ENCODE measurements at regions not wholly inside any gene's neighbourhood (a gene's known extent, or its start where the extent isn't known, plus 50 kb on each side); places are given as distances from the start of the nearest gene placed in this dataset.

DNA sequence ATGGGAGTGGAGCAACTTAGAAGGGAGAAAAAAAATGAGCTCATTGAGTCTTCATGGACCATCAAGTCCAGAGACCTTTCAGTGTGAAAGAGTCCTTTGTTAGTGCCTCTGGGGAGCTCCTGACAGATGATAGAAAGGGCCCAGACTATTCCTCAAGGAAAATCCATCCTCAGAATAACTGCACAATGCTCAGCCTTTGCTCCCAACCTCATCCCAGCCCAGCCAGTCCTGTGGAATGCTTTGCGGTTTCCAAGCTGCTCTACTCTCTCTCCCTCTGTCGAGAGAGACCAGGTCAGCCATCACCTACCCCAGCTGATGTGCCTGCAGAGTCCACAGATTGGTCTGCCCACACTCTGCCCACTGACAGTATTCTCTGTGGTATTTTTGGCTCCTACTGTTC is 406.2 kb downstream of the MFSD1 start:
- DNase-seq = no peak
- H3K9me3 ChIP-seq = no peaks in the 10 kb centered on the region
- intact Hi-C loops (cut with DNase I; ENCODE audit: low total_unique reads) = no loop called here
- H3K27me3 ChIP-seq = no peaks in the 10 kb centered on the region
- no peaks in the 10 kb centered on the region for H3K36me3 ChIP-seq
- no peak overlapping the region for H3K27ac ChIP-seq
- H3K4me3 ChIP-seq = no peak overlapping the region
- H3K4me1 ChIP-seq = no peaks in the 10 kb centered on the region
- TF ChIP-seq, protein P1, sequence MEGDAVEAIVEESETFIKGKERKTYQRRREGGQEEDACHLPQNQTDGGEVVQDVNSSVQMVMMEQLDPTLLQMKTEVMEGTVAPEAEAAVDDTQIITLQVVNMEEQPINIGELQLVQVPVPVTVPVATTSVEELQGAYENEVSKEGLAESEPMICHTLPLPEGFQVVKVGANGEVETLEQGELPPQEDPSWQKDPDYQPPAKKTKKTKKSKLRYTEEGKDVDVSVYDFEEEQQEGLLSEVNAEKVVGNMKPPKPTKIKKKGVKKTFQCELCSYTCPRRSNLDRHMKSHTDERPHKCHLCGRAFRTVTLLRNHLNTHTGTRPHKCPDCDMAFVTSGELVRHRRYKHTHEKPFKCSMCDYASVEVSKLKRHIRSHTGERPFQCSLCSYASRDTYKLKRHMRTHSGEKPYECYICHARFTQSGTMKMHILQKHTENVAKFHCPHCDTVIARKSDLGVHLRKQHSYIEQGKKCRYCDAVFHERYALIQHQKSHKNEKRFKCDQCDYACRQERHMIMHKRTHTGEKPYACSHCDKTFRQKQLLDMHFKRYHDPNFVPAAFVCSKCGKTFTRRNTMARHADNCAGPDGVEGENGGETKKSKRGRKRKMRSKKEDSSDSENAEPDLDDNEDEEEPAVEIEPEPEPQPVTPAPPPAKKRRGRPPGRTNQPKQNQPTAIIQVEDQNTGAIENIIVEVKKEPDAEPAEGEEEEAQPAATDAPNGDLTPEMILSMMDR (IDR thresholded peaks at IDR 0.05) = no peak

DNA sequence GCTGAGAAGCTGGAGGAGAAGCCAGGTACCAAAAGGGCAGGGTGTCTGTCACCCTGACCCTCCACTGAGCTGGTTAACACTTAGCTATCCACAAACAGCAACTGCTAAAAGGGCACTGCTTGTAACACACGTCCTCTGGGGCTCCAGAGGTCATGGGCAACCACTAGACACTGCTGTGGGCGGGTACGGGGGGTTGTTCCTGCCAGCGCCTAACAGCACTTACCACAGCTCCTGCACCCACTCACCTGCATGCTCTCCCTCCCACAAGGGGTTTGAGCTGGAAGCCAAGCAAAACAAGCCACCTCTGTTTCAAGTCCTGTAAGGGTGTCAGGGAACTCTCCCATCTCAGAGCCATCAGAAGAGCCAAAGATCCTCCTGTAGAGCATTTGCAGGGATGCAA is 407.6 kb downstream of the MFSD1 start:
- no peak for DNase-seq
- H3K27ac ChIP-seq = no peak overlapping the region
- TF ChIP-seq, protein P1 (IDR thresholded peaks at IDR 0.05) = no peak
- H3K9me3 ChIP-seq = no peaks in the 10 kb centered on the region
- intact Hi-C loops (cut with DNase I; ENCODE audit: low total_unique reads) = no loop called here
- no peaks in the 10 kb centered on the region for H3K4me1 ChIP-seq
- no peaks in the 10 kb centered on the region for H3K27me3 ChIP-seq
- no peak overlapping the region for H3K4me3 ChIP-seq
- no peaks in the 10 kb centered on the region for H3K36me3 ChIP-seq

DNA sequence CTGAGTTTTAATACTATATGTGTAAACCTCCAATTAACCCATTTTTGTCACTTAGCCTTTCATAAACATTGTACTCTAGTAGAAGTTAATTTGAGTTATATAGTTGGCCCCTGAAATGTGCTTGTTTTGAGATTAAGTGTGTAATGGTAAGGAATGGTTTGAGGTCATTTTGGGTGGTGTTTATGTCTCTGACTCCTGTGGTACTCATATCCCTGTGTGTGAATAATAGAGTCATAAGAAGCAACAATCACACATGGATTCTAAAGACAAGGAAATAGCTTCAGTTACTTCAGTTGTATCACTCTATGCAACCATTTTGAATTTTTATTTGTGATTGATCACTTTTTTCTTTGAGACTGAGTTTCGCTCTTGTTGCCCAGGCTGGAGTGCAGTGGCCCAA is 408.5 kb downstream of the MFSD1 start:
- TF ChIP-seq, protein P1 (IDR thresholded peaks at IDR 0.05) = no peak

DNA sequence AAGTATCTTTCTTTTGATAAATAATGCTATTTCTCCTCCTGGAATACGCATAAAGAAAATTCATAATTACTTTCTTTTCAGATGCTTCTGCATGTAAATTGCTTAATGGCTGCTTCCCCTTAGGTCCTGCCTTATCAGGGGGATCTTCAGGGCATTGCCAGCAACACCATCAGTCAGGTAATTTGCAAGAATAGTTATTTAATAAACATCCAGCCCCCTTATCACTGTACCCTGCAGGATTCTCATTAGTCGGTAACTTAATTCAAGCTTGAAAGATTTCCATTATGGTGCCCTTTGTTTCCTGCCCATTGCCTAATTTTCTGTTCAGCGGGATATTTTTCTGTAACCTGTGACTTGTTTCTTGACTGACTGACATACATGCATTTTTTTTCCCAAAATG is 414.5 kb downstream of the MFSD1 start:
- no peaks in the 10 kb centered on the region for H3K4me1 ChIP-seq
- no peak overlapping the region for H3K4me3 ChIP-seq
- no peaks in the 10 kb centered on the region for H3K27me3 ChIP-seq
- no peaks in the 10 kb centered on the region for H3K36me3 ChIP-seq
- H3K27ac ChIP-seq = no peak overlapping the region
- TF ChIP-seq, protein P1 (IDR thresholded peaks at IDR 0.05) = no peak
- intact Hi-C loops (cut with DNase I; ENCODE audit: low total_unique reads) = no loop called here
- no peaks in the 10 kb centered on the region for H3K9me3 ChIP-seq
- DNase-seq = no peak

More for the DNA sequence above, 408.5 kb downstream of the MFSD1 start:
- intact Hi-C loops (cut with DNase I; ENCODE audit: low total_unique reads) = no loop called here
- Histone ChIP-seq H3K4me1 (no peaks in the 10 kb centered on the region), H3K27me3 (no peaks in the 10 kb centered on the region), H3K27ac (no peak overlapping the region), H3K36me3 (no peaks in the 10 kb centered on the region), H3K9me3 (no peaks in the 10 kb centered on the region), H3K4me3 (no peak overlapping the region)
- no peak for DNase-seq

DNA sequence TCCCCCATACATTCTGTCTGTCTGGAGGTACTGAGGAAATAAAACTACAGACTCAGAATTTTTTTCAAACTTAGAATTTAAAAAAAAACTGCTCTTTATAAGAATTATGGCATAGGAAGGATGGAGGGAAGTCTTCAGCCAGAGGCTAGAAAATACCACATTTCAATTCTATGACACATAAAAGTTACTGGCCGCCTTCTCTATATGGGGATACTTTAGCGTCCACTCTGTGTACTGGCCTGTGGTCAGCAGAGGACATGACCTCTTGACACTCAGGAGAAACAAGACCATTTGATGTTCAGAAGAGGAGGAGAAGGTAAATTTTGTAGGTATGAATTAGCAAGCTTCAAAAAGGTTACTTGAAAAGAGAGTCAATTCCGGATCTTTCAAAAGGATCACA is 417.4 kb downstream of the MFSD1 start:
- no peaks in the 10 kb centered on the region for H3K36me3 ChIP-seq
- H3K4me3 ChIP-seq = no peak overlapping the region
- H3K27ac ChIP-seq = no peak overlapping the region
- TF ChIP-seq, protein P1 (IDR thresholded peaks at IDR 0.05) = no peak
- intact Hi-C loops (cut with DNase I; ENCODE audit: low total_unique reads) = no loop called here
- no peaks in the 10 kb centered on the region for H3K27me3 ChIP-seq
- no peaks in the 10 kb centered on the region for H3K9me3 ChIP-seq
- no peaks in the 10 kb centered on the region for H3K4me1 ChIP-seq
- DNase-seq = no peak

DNA sequence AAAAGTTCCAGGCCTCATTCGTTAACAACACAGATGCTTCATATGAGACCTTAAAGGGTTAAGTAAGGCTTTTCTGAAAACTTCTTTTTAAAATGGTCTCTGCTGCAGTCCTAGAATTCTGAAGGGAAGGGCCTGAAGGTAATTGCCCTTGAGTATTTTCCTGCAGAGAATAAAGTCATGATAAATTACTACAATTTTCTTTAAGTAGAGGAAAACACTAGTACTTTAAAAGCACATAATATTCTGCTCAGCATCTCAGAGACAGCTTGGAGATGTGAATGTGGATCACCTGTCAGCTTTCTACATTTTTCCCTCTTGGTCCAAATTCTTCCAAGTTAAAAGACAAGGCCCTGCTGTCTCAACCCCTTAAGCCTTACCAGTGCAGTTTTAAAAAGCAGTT is 419.5 kb downstream of the MFSD1 start:
- no peaks in the 10 kb centered on the region for H3K27me3 ChIP-seq
- intact Hi-C loops (cut with DNase I; ENCODE audit: low total_unique reads) = no loop called here
- no peak overlapping the region for H3K27ac ChIP-seq
- TF ChIP-seq, protein P1 (IDR thresholded peaks at IDR 0.05) = no peak
- no peak overlapping the region for H3K4me3 ChIP-seq
- no peaks in the 10 kb centered on the region for H3K9me3 ChIP-seq
- DNase-seq = no peak
- H3K36me3 ChIP-seq = no peaks in the 10 kb centered on the region
- H3K4me1 ChIP-seq = no peaks in the 10 kb centered on the region
